ENCODE measurements at regions not wholly inside any gene's neighbourhood (a gene's known extent, or its start where the extent isn't known, plus 50 kb on each side); places are given as distances from the start of the nearest gene placed in this dataset.

DNA sequence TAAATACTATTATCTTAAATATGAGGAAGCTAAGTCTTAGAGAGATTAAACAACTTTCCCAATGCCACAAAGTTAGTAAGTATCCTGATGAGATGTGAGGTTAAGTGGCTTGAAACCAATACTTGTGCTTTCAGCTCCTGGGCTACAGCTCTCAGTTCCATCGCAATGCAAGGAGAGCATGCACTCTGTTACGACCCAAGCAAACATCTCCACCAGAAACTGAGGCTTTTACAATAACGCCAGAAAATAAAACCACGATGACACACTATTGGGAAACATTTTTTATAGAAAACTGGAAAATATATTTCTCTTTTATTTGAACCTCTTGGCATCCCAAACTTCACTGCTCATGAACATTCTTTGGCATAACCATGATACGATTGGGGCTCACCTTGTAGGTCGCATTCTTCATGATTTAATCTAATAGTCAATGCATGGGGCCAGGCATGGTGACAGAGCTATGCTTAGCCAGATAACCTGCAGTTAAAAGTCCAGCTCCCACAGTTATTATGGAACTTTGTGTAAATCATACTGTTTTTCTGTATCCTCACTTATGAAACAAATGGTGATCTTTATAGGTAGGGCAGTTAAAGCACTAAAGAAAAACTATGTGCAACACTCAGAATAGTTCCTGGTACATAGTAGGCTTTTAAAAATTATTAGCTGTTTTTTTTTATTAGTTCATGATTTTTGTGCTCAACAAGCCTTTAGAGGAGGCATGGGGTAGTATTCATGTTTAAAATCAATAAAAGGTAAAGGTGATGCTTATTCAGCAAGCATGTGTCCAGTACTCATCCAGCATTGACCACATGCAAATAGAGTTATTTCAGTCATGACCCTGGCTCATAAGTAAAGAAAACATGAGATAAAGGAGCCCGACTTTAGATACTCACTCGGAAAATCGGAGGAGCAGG lies 238.3 kb upstream of the TRIB2 start:
- TF ChIP-seq, protein P1, sequence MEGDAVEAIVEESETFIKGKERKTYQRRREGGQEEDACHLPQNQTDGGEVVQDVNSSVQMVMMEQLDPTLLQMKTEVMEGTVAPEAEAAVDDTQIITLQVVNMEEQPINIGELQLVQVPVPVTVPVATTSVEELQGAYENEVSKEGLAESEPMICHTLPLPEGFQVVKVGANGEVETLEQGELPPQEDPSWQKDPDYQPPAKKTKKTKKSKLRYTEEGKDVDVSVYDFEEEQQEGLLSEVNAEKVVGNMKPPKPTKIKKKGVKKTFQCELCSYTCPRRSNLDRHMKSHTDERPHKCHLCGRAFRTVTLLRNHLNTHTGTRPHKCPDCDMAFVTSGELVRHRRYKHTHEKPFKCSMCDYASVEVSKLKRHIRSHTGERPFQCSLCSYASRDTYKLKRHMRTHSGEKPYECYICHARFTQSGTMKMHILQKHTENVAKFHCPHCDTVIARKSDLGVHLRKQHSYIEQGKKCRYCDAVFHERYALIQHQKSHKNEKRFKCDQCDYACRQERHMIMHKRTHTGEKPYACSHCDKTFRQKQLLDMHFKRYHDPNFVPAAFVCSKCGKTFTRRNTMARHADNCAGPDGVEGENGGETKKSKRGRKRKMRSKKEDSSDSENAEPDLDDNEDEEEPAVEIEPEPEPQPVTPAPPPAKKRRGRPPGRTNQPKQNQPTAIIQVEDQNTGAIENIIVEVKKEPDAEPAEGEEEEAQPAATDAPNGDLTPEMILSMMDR (IDR thresholded peaks at IDR 0.05), result no peak
- no peak for TF ChIP-seq EP300 (IDR thresholded peaks at IDR 0.05)

Data from suprapubic skin (tissue), 3 donors.